ENCODE measurements at regions not wholly inside any gene's neighbourhood (a gene's known extent, or its start where the extent isn't known, plus 50 kb on each side); places are given as distances from the start of the nearest gene placed in this dataset.

DNA sequence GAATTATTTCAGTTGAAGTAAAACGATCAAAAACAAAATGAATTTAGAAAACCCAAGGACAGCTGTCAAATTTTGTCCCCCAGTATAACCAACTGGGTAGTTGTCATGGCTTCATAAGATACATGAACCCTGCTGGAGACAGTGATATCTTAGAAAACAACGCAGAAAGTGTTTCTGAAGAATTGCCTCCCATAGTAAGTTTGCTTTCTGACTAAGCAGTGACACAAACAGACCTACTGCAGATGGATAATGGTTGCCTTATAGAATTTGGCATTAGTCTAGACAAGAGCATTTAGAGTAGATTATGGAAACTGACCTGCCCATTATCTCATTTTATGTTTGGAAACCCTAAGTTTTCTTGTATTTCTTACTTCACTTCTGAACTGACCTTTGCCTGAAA lies 187.7 kb upstream of the KCNN2 start:
- no peak overlapping the region for H3K9ac ChIP-seq (ENCODE audit: low read length)
- CTCF ChIA-PET, result no interaction called here
- H3K4me3 ChIP-seq (ENCODE audit: control extremely low read depth in 1 of 5, extremely low read depth in 1 of 5, insufficient read depth in 1 of 5, low read depth in 2 of 5, low read length in 4 of 5), result no peak overlapping the region
- ATAC-seq (ENCODE audit: low read depth), result no peak
- H3K27ac Mint-ChIP-seq, result no peak overlapping the region
- H3K36me3 ChIP-seq (replicated peaks in 1 of 2; ENCODE audit: control extremely low read depth in 1 of 2, control insufficient read depth in 1 of 2, extremely low read depth in 1 of 2, insufficient read depth in 2 of 2, low read length in 1 of 2), result no peaks in the 10 kb centered on the region
- WGBS (ENCODE audit: insufficient coverage), result no CpG with 5 or more reads among the region's 2 CpGs
- no peak overlapping the region for H3K4me2 ChIP-seq (replicated peaks; ENCODE audit: low read depth, low read length, poor library complexity, severe bottlenecking)
- H3K9me3 ChIP-seq (ENCODE audit: control extremely low read depth in 1 of 3, control insufficient read depth in 2 of 3, insufficient read depth in 1 of 3, low read length in 2 of 3), result peaks cover 0 to 2% (median 0%) of the 10 kb centered on the region in 3 donors
- no peak overlapping the region for H3K27ac ChIP-seq (ENCODE audit: low read length in 2 of 2)
- no peak for TF ChIP-seq EZH2 (IDR thresholded peaks at IDR 0.05; ENCODE audit: borderline replicate concordance, insufficient read depth, low read depth, low read length, poor library complexity, severe bottlenecking)
- no peak for TF ChIP-seq CTCF (IDR thresholded peaks at IDR 0.05)
- H3K9me3 Mint-ChIP-seq (ENCODE audit: insufficient read depth), result no peaks in the 10 kb centered on the region
- intact Hi-C loops (cut with micrococcal nuclease), result no loop called here
- no peaks in the 10 kb centered on the region for H3K79me2 ChIP-seq (ENCODE audit: control insufficient read depth, insufficient read depth, low read length)
- POLR2A ChIA-PET, result no interaction called here
- no peaks in the 10 kb centered on the region for H3K27me3 Mint-ChIP-seq
- H3K27me3 ChIP-seq (replicated peaks in 1 of 4; ENCODE audit: control extremely low read depth in 1 of 4, control insufficient read depth in 3 of 4, insufficient read depth in 4 of 4, low read length in 3 of 4), result no peaks in the 10 kb centered on the region
- no peaks in the 10 kb centered on the region for H3K4me1 Mint-ChIP-seq
- no peak for DNase-seq
- no peak overlapping the region for H3K4me3 Mint-ChIP-seq
- H2AFZ ChIP-seq (ENCODE audit: insufficient read depth, low read depth, low read length, poor library complexity, severe bottlenecking), result no peak overlapping the region
- H4K20me1 ChIP-seq (ENCODE audit: control insufficient read depth, insufficient read depth, low read length, poor library complexity, severe bottlenecking), result no peaks in the 10 kb centered on the region
- no peaks in the 10 kb centered on the region for H3K4me1 ChIP-seq (ENCODE audit: control insufficient read depth in 2 of 2, insufficient read depth in 2 of 2, low read length in 2 of 2)

GRCh38 chr5:114174837-114175236 lies 187.0 kb upstream of the KCNN2 start:
- no peak for ATAC-seq (ENCODE audit: low read depth)
- no peaks in the 10 kb centered on the region for H3K36me3 ChIP-seq (replicated peaks in 1 of 2; ENCODE audit: control extremely low read depth in 1 of 2, control insufficient read depth in 1 of 2, extremely low read depth in 1 of 2, insufficient read depth in 2 of 2, low read length in 1 of 2)
- H3K27ac ChIP-seq (ENCODE audit: low read length in 2 of 2), result no peak overlapping the region
- no peaks in the 10 kb centered on the region for H3K4me1 Mint-ChIP-seq
- H3K79me2 ChIP-seq (ENCODE audit: control insufficient read depth, insufficient read depth, low read length), result no peaks in the 10 kb centered on the region
- no peaks in the 10 kb centered on the region for H3K9me3 Mint-ChIP-seq (ENCODE audit: insufficient read depth)
- no peaks in the 10 kb centered on the region for H3K4me1 ChIP-seq (ENCODE audit: control insufficient read depth in 2 of 2, insufficient read depth in 2 of 2, low read length in 2 of 2)
- CTCF ChIA-PET, result no interaction called here
- H3K27ac Mint-ChIP-seq, result no peak overlapping the region
- POLR2A ChIA-PET, result no interaction called here
- H3K9me3 ChIP-seq (ENCODE audit: control extremely low read depth in 1 of 3, control insufficient read depth in 2 of 3, insufficient read depth in 1 of 3, low read length in 2 of 3), result peaks cover 0 to 2% (median 0%) of the 10 kb centered on the region in 3 donors
- TF ChIP-seq EZH2 (IDR thresholded peaks at IDR 0.05; ENCODE audit: borderline replicate concordance, insufficient read depth, low read depth, low read length, poor library complexity, severe bottlenecking) (no peak), CTCF (IDR thresholded peaks at IDR 0.05) (no peak)
- H3K27me3 ChIP-seq (replicated peaks in 1 of 4; ENCODE audit: control extremely low read depth in 1 of 4, control insufficient read depth in 3 of 4, insufficient read depth in 4 of 4, low read length in 3 of 4), result no peaks in the 10 kb centered on the region
- H3K4me3 Mint-ChIP-seq, result no peak overlapping the region
- no peaks in the 10 kb centered on the region for H4K20me1 ChIP-seq (ENCODE audit: control insufficient read depth, insufficient read depth, low read length, poor library complexity, severe bottlenecking)
- H3K27me3 Mint-ChIP-seq, result no peaks in the 10 kb centered on the region
- H3K4me2 ChIP-seq (replicated peaks; ENCODE audit: low read depth, low read length, poor library complexity, severe bottlenecking), result no peak overlapping the region
- no peak overlapping the region for H3K9ac ChIP-seq (ENCODE audit: low read length)
- no peak overlapping the region for H2AFZ ChIP-seq (ENCODE audit: insufficient read depth, low read depth, low read length, poor library complexity, severe bottlenecking)
- no peak overlapping the region for H3K4me3 ChIP-seq (ENCODE audit: control extremely low read depth in 1 of 5, extremely low read depth in 1 of 5, insufficient read depth in 1 of 5, low read depth in 2 of 5, low read length in 4 of 5)
- no CpG with 5 or more reads among the region's 1 CpG for WGBS (ENCODE audit: insufficient coverage)
- no peak for DNase-seq
- intact Hi-C loops (cut with micrococcal nuclease), result no loop called here

Measured in B cell (primary cell).